HEK293 (cell line): ENCODE measurements at regions not wholly inside any gene's neighbourhood (a gene's known extent, or its start where the extent isn't known, plus 50 kb on each side); places are given as distances from the start of the nearest gene placed in this dataset.
"Not testable (repeated sequence)": the region's sequence is repeated elsewhere in the genome, so short reads cannot be mapped to it uniquely, and the experiment has no call there.

Source experiments
- KLF7 ChIP-seq: fragments of 450-650 bp; formaldehyde crosslinking; IDR thresholded peaks from 2 replicates; pipeline ENCODE4 v1.5.1; 2016; ENCODE audit warnings: missing biosample characterization, missing genetic modification characterization, borderline replicate concordance
- SP2 ChIP-seq: fragments of 450-650 bp; formaldehyde crosslinking; IDR thresholded peaks from 2 replicates; pipeline ENCODE4 v1.5.1; 2016; ENCODE audit warnings: missing biosample characterization, missing genetic modification characterization
- ZNF121 ChIP-seq: fragments of 450-650 bp; formaldehyde crosslinking; IDR thresholded peaks from 2 replicates; pipeline ENCODE4 v1.5.1; 2016; ENCODE audit warnings: missing biosample characterization, missing genetic modification characterization
- ZNF174 ChIP-seq: fragments of 450-650 bp; formaldehyde crosslinking; IDR thresholded peaks from 2 replicates; pipeline ENCODE4 v1.5.0; 2017; ENCODE audit warnings: missing biosample characterization, mild to moderate bottlenecking, missing genetic modification characterization
- ZNF324 ChIP-seq: fragments of 450-650 bp; formaldehyde crosslinking; IDR thresholded peaks from 2 replicates; pipeline ENCODE4 v1.5.1; 2016; ENCODE audit warnings: missing biosample characterization, missing genetic modification characterization
- ZNF600 ChIP-seq: fragments of 450-650 bp; formaldehyde crosslinking; IDR thresholded peaks from 2 replicates; pipeline ENCODE4 v1.5.1; 2016; ENCODE audit warnings: missing biosample characterization, missing genetic modification characterization
- ZNF777 ChIP-seq: fragments of 450-650 bp; formaldehyde crosslinking; IDR thresholded peaks from 2 replicates; pipeline ENCODE4 v1.5.1; 2017; ENCODE audit warnings: missing biosample characterization, missing genetic modification characterization, borderline replicate concordance
- TF ChIP-seq, protein P1 (sequence below): fragments of 450-650 bp; formaldehyde crosslinking; IDR thresholded peaks from 2 replicates; pipeline ENCODE4 v1.5.1; 2016; ENCODE audit warnings: missing biosample characterization, missing genetic modification characterization
- TF ChIP-seq, protein P2 (sequence below): fragments of 450-650 bp; formaldehyde crosslinking; conservative IDR thresholded peaks from 2 replicates; pipeline ENCODE4 v1.5.1; 2016; ENCODE audit warnings: low read depth, missing biosample characterization, missing genetic modification characterization

DNA sequence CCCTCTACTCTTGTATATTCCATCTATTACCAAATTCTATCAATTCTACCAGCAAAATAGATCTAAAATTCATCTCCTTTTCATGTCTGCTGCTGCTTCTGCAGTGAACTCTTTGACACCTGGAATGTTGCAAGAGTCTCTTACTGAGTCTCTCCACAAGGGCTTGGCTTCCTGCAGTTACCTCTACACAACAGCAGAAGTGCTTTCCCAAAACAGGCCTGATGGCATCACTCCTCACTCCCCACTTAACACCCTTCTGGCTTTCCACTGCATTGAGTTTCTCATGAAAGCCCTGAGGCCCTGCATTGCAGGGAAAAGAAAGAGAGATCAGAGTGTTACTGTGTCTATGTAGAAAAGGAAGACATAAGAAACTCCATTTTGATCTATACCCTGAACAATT is 78.8 kb upstream of the CDC42EP3 start:
- TF ChIP-seq SP2 (tag by site-specific recombination); ZNF324 (tag by site-specific recombination); ZNF777 (tag by site-specific recombination); KLF7 (tag by site-specific recombination); ZNF121 (tag by site-specific recombination); ZNF174; ZNF600 (tag by site-specific recombination): not testable (repeated sequence)
- TF ChIP-seq, protein P1, sequence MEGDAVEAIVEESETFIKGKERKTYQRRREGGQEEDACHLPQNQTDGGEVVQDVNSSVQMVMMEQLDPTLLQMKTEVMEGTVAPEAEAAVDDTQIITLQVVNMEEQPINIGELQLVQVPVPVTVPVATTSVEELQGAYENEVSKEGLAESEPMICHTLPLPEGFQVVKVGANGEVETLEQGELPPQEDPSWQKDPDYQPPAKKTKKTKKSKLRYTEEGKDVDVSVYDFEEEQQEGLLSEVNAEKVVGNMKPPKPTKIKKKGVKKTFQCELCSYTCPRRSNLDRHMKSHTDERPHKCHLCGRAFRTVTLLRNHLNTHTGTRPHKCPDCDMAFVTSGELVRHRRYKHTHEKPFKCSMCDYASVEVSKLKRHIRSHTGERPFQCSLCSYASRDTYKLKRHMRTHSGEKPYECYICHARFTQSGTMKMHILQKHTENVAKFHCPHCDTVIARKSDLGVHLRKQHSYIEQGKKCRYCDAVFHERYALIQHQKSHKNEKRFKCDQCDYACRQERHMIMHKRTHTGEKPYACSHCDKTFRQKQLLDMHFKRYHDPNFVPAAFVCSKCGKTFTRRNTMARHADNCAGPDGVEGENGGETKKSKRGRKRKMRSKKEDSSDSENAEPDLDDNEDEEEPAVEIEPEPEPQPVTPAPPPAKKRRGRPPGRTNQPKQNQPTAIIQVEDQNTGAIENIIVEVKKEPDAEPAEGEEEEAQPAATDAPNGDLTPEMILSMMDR (tag by site-specific recombination) = not testable (repeated sequence)
- TF ChIP-seq, protein P2, sequence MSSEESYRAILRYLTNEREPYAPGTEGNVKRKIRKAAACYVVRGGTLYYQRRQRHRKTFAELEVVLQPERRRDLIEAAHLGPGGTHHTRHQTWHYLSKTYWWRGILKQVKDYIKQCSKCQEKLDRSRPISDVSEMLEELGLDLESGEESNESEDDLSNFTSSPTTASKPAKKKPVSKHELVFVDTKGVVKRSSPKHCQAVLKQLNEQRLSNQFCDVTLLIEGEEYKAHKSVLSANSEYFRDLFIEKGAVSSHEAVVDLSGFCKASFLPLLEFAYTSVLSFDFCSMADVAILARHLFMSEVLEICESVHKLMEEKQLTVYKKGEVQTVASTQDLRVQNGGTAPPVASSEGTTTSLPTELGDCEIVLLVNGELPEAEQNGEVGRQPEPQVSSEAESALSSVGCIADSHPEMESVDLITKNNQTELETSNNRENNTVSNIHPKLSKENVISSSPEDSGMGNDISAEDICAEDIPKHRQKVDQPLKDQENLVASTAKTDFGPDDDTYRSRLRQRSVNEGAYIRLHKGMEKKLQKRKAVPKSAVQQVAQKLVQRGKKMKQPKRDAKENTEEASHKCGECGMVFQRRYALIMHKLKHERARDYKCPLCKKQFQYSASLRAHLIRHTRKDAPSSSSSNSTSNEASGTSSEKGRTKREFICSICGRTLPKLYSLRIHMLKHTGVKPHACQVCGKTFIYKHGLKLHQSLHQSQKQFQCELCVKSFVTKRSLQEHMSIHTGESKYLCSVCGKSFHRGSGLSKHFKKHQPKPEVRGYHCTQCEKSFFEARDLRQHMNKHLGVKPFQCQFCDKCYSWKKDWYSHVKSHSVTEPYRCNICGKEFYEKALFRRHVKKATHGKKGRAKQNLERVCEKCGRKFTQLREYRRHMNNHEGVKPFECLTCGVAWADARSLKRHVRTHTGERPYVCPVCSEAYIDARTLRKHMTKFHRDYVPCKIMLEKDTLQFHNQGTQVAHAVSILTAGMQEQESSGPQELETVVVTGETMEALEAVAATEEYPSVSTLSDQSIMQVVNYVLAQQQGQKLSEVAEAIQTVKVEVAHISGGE (tag by site-specific recombination) = not testable (repeated sequence)
